Naive thymus-derived CD4-positive, alpha-beta T cell (primary cell): ENCODE measurements at regions not wholly inside any gene's neighbourhood (a gene's known extent, or its start where the extent isn't known, plus 50 kb on each side); places are given as distances from the start of the nearest gene placed in this dataset.

Source experiments
- ATAC-seq: fragments of 150-1000 bp; cut with Tn5 transposase; 2 replicates; pipeline ENCODE4 v1.10.0; 2021; ENCODE audit warnings: mild to moderate bottlenecking, moderate library complexity
- CTCF ChIA-PET: fragments of 350-600 bp; sonication (Branson Sonifier 250); formaldehyde crosslinking; loops from one replicate; lab custom pipeline; 2021; ENCODE audit warnings: antibody characterized with exemption; lab: Charles Lee
- POLR2A ChIA-PET: fragments of 350-600 bp; sonication (Branson Sonifier 250); formaldehyde crosslinking; loops from one replicate; lab custom pipeline; 2021; ENCODE audit warnings: antibody characterized with exemption, inconsistent platforms; lab: Charles Lee
- DNase-seq, 9 donors: peaks; one replicate each; pipeline versions ENCODE4 v3.0.0 to v3.0.0-alpha.2; 2020 to 2022; ENCODE audit warnings: mixed read lengths in 1 of 9
- H3K27ac ChIP-seq: one replicate; pipeline ENCODE4 v1.7.0; 2013; ENCODE audit warnings: mild to moderate bottlenecking, low read depth, low read length, moderate library complexity
- H3K27me3 ChIP-seq, 2 donors: one replicate each; pipeline ENCODE4 v1.7.0; 2013; ENCODE audit warnings: low read length in 2 of 2, mild to moderate bottlenecking in 2 of 2, moderate library complexity in 2 of 2; ENCODE audit not compliant: control insufficient read depth in 2 of 2, insufficient read depth in 2 of 2
- H3K36me3 ChIP-seq, 3 experiments: 1 replicate in 2 of 3; 2 replicates in 1 of 3; pipeline ENCODE4 v1.7.0; 2013; ENCODE audit warnings: low read length in 3 of 3, mild to moderate bottlenecking in 3 of 3, moderate library complexity in 1 of 3; ENCODE audit not compliant: insufficient read depth in 3 of 3, control insufficient read depth in 2 of 3
- H3K4me1 ChIP-seq, 2 donors: one replicate each; pipeline ENCODE4 v1.7.0; 2013; ENCODE audit warnings: low read length in 2 of 2, mild to moderate bottlenecking in 2 of 2, moderate library complexity in 1 of 2; ENCODE audit not compliant: control insufficient read depth in 2 of 2, insufficient read depth in 2 of 2
- H3K4me3 ChIP-seq: 2 replicates; pipeline ENCODE4 v1.7.0; 2013; ENCODE audit warnings: mild to moderate bottlenecking, low read length
- H3K9me3 ChIP-seq, 3 experiments: 1 replicate in 2 of 3; 2 replicates in 1 of 3; pipeline ENCODE4 v1.7.0; 2013; ENCODE audit warnings: low read length in 3 of 3; ENCODE audit not compliant: control insufficient read depth in 2 of 3
- H3K27ac Mint-ChIP-seq, 9 donors: one replicate each; pipeline ENCODE4 v1.8.0; 2020 to 2022; ENCODE audit warnings: mixed read lengths in 9 of 9, mild to moderate bottlenecking in 8 of 9, moderate library complexity in 5 of 9, inconsistent platforms in 2 of 9
- H3K27me3 Mint-ChIP-seq, 5 donors: one replicate each; pipeline ENCODE4 v1.8.0; 2021 to 2022; ENCODE audit warnings: mixed read lengths in 5 of 5, mild to moderate bottlenecking in 1 of 5
- H3K36me3 Mint-ChIP-seq, 5 donors: one replicate each; pipeline ENCODE4 v1.8.0; 2020 to 2022; ENCODE audit warnings: mixed read lengths in 5 of 5, mild to moderate bottlenecking in 3 of 5, inconsistent platforms in 1 of 5
- H3K4me1 Mint-ChIP-seq, 7 donors: one replicate each; pipeline ENCODE4 v1.8.0; 2020 to 2022; ENCODE audit warnings: mixed read lengths in 7 of 7, mild to moderate bottlenecking in 3 of 7, inconsistent platforms in 1 of 7
- H3K4me3 Mint-ChIP-seq, 10 donors: one replicate each; pipeline ENCODE4 v1.8.0; 2020 to 2022; ENCODE audit warnings: mild to moderate bottlenecking in 10 of 10, mixed read lengths in 10 of 10, moderate library complexity in 6 of 10, inconsistent platforms in 2 of 10
- H3K9me3 Mint-ChIP-seq, 11 donors: one replicate each; pipeline ENCODE4 v1.8.0; 2020 to 2022; ENCODE audit warnings: mixed read lengths in 11 of 11, mild to moderate bottlenecking in 4 of 11, inconsistent platforms in 1 of 11, moderate library complexity in 1 of 11
- intact Hi-C, 2 donors: fragments of 100-400 bp; cut with micrococcal nuclease; formaldehyde crosslinking; loops; one replicate each; pipeline ENCODE4 v1.15.1; 2023

GRCh38 chr4:59369229-59369628 is 1830.9 kb upstream of the ADGRL3 start:
- Mint-ChIP-seq H3K36me3 (no peaks in the 10 kb centered on the region), H3K9me3 (peaks cover 0 to 12% (median 3%) of the 10 kb centered on the region in 11 donors), H3K27ac (no peak overlapping the region), H3K4me3 (no peak overlapping the region), H3K27me3 (no peaks in the 10 kb centered on the region), H3K4me1 (no peaks in the 10 kb centered on the region)
- Histone ChIP-seq H3K27ac (no peak overlapping the region), H3K27me3 (no peaks in the 10 kb centered on the region), H3K4me1 (no peaks in the 10 kb centered on the region), H3K4me3 (no peak overlapping the region), H3K36me3 (no peaks in the 10 kb centered on the region), H3K9me3 (peaks cover 0 to 4% (median 0%) of the 10 kb centered on the region in 3 experiments)
- intact Hi-C loops = no loop called here
- no peak for ATAC-seq
- CTCF ChIA-PET = no interaction called here
- DNase-seq = no peak
- POLR2A ChIA-PET = no interaction called here

- Mint-ChIP-seq H3K9me3 (peaks cover under 1 to 23% (median 5%) of the 10 kb centered on the region in 11 donors), H3K27ac (no peak overlapping the region), H3K36me3 (peaks cover 0 to 4% (median 0%) of the 10 kb centered on the region in 5 donors), H3K27me3 (no peaks in the 10 kb centered on the region), H3K4me1 (no peaks in the 10 kb centered on the region), H3K4me3 (no peak overlapping the region)
- POLR2A ChIA-PET = no interaction called here
- no peak overlapping the region for H3K4me3 ChIP-seq
- CTCF ChIA-PET = no interaction called here
- H3K36me3 ChIP-seq = no peaks in the 10 kb centered on the region
- no peaks in the 10 kb centered on the region for H3K27me3 ChIP-seq
- no peaks in the 10 kb centered on the region for H3K4me1 ChIP-seq
- DNase-seq = no peak
- H3K9me3 ChIP-seq = no peaks in the 10 kb centered on the region
- intact Hi-C loops = no loop called here
- H3K27ac ChIP-seq = no peak overlapping the region
- ATAC-seq = no peak
These were observed 1825.7 kb upstream of the ADGRL3 start for GRCh38 chr4:59374416-59374815.

GRCh38 chr4:59380841-59381366 is 1819.2 kb upstream of the ADGRL3 start:
- Histone ChIP-seq H3K36me3 (no peaks in the 10 kb centered on the region), H3K4me3 (no peak overlapping the region), H3K27me3 (no peaks in the 10 kb centered on the region), H3K4me1 (no peaks in the 10 kb centered on the region), H3K27ac (no peak overlapping the region), H3K9me3 (no peaks in the 10 kb centered on the region)
- Mint-ChIP-seq H3K27ac (no peak overlapping the region), H3K9me3 (peaks cover 2 to 28% (median 8%) of the 10 kb centered on the region in 11 donors), H3K27me3 (no peaks in the 10 kb centered on the region), H3K4me3 (no peak overlapping the region), H3K4me1 (no peaks in the 10 kb centered on the region), H3K36me3 (peaks cover 0 to 4% (median 0%) of the 10 kb centered on the region in 5 donors)
- POLR2A ChIA-PET = no interaction called here
- no peak for ATAC-seq
- intact Hi-C loops = no loop called here
- DNase-seq = no peak
- CTCF ChIA-PET = no interaction called here

GRCh38 chr4:59381591-59381990 is 1818.5 kb upstream of the ADGRL3 start:
- Histone ChIP-seq H3K4me3 (no peak overlapping the region), H3K27ac (no peak overlapping the region), H3K9me3 (no peaks in the 10 kb centered on the region), H3K4me1 (no peaks in the 10 kb centered on the region), H3K27me3 (no peaks in the 10 kb centered on the region), H3K36me3 (no peaks in the 10 kb centered on the region)
- CTCF ChIA-PET = no interaction called here
- DNase-seq (no peak), ATAC-seq (no peak)
- intact Hi-C loops = no loop called here
- H3K27ac Mint-ChIP-seq = no peak overlapping the region
- no peak overlapping the region for H3K4me3 Mint-ChIP-seq
- H3K9me3 Mint-ChIP-seq = peaks cover 2 to 23% (median 5%) of the 10 kb centered on the region in 11 donors
- no peaks in the 10 kb centered on the region for H3K4me1 Mint-ChIP-seq
- no peaks in the 10 kb centered on the region for H3K36me3 Mint-ChIP-seq
- H3K27me3 Mint-ChIP-seq = no peaks in the 10 kb centered on the region
- POLR2A ChIA-PET = no interaction called here

- H3K9me3 ChIP-seq = no peaks in the 10 kb centered on the region
- Mint-ChIP-seq H3K27ac (no peak overlapping the region), H3K4me3 (no peak overlapping the region), H3K9me3 (peaks cover 0 to 13% (median 2%) of the 10 kb centered on the region in 11 donors), H3K36me3 (no peaks in the 10 kb centered on the region), H3K27me3 (no peaks in the 10 kb centered on the region), H3K4me1 (no peaks in the 10 kb centered on the region)
- H3K4me1 ChIP-seq = no peaks in the 10 kb centered on the region
- intact Hi-C loops = no loop called here
- no peak for ATAC-seq
- no peak overlapping the region for H3K27ac ChIP-seq
- DNase-seq = no peak
- POLR2A ChIA-PET = no interaction called here
- H3K27me3 ChIP-seq = no peaks in the 10 kb centered on the region
- H3K4me3 ChIP-seq = no peak overlapping the region
- H3K36me3 ChIP-seq = no peaks in the 10 kb centered on the region
- CTCF ChIA-PET = no interaction called here
These were observed 1812.1 kb upstream of the ADGRL3 start for GRCh38 chr4:59387759-59388758.

- ATAC-seq = no peak
- no peaks in the 10 kb centered on the region for H3K36me3 Mint-ChIP-seq
- H3K27me3 Mint-ChIP-seq = no peaks in the 10 kb centered on the region
- H3K4me3 ChIP-seq = no peak overlapping the region
- no peak overlapping the region for H3K27ac ChIP-seq
- H3K27me3 ChIP-seq = no peaks in the 10 kb centered on the region
- no peaks in the 10 kb centered on the region for H3K4me1 Mint-ChIP-seq
- no peaks in the 10 kb centered on the region for H3K4me1 ChIP-seq
- H3K4me3 Mint-ChIP-seq = no peak overlapping the region
- H3K9me3 ChIP-seq = no peaks in the 10 kb centered on the region
- DNase-seq = no peak
- intact Hi-C loops = no loop called here
- ChIA-PET CTCF (no interaction called here), POLR2A (no interaction called here)
- no peak overlapping the region for H3K27ac Mint-ChIP-seq
- no peaks in the 10 kb centered on the region for H3K36me3 ChIP-seq
- peaks cover 3 to 30% (median 8%) of the 10 kb centered on the region in 11 donors for H3K9me3 Mint-ChIP-seq
These were observed 1806.3 kb upstream of the ADGRL3 start for GRCh38 chr4:59393780-59394179.
